C4-2B (cell line): ENCODE measurements at regions not wholly inside any gene's neighbourhood (a gene's known extent, or its start where the extent isn't known, plus 50 kb on each side); places are given as distances from the start of the nearest gene placed in this dataset.

Experiments used
- ZFX ChIP-seq: fragments of 450-650 bp; IDR thresholded peaks from 2 replicates; pipeline ENCODE4 v1.6.1; 2017
- TF ChIP-seq, protein P1 (sequence below): fragments of 450-650 bp; conservative IDR thresholded peaks from 2 replicates; pipeline ENCODE4 v1.5.1; 2017; ENCODE audit warnings: mild to moderate bottlenecking

DNA sequence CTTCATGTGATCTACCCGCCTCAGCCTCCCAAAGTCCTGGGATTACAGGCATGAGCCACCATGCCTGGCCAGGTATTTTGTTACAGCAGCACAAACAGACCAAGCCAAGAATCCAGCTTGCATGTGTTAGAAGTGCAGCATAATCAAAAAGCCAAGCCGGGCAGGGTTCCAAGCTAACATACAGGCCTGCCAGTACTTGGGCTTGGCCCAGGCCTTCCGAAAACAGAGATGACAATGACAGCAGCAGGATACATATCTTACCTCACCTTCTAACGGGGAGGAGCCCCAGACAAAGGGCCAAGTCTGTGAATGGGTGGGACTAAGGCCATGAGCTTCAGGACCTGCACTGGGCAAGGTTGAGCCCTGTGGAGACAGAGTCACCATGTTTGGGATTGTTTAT is 91.4 kb upstream of the ZNF462 start:
- TF ChIP-seq, protein P1, sequence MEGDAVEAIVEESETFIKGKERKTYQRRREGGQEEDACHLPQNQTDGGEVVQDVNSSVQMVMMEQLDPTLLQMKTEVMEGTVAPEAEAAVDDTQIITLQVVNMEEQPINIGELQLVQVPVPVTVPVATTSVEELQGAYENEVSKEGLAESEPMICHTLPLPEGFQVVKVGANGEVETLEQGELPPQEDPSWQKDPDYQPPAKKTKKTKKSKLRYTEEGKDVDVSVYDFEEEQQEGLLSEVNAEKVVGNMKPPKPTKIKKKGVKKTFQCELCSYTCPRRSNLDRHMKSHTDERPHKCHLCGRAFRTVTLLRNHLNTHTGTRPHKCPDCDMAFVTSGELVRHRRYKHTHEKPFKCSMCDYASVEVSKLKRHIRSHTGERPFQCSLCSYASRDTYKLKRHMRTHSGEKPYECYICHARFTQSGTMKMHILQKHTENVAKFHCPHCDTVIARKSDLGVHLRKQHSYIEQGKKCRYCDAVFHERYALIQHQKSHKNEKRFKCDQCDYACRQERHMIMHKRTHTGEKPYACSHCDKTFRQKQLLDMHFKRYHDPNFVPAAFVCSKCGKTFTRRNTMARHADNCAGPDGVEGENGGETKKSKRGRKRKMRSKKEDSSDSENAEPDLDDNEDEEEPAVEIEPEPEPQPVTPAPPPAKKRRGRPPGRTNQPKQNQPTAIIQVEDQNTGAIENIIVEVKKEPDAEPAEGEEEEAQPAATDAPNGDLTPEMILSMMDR, result no peak
- no peak for TF ChIP-seq ZFX
